TTC549 (cell line): ENCODE measurements at regions not wholly inside any gene's neighbourhood (a gene's known extent, or its start where the extent isn't known, plus 50 kb on each side); places are given as distances from the start of the nearest gene placed in this dataset.

ENCODE experiments used
- FAIRE-seq: peaks from 2 replicates; lab custom pipeline; 2012; peaks lifted over from hg19 to GRCh38; lab: Jason Lieb, UNC

DNA sequence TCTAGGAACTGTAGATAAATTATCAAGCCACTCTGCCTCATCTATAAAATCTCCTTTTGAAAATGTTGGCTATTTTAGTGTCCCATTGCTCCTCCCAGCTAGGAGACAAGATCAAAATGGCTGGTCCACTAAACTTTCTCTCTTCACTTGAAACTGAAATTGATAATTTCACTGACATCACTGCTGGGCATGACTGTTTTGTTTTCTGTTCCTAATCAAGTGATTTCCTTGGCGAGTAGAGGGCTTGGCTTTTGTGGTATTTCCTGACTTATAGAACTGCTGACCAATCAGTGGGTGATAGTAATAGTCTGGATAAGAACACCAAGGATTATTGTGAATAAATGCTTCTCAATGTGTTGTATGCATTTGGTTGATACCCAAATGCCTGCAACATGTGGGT is 2152.9 kb downstream of the ARAP2 start:
- FAIRE-seq: no peak

DNA sequence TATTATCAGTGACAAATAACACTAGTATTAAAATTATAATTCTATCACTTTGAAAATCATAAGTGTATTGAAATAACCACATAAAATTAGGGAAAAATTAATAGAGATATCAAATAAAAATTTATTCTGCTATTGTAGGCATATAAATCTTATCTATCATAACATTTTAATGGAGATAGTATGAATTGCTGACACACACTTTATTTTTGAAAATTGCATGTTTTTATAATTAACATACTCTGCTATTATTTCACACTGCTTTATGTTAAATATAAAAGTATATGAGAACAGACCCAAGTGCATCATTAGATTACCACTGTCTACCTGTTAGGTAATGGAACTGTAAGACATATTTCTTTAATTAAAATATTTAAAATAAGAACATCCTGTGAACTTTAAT is 2150.2 kb downstream of the ARAP2 start:
- no peak for FAIRE-seq

DNA sequence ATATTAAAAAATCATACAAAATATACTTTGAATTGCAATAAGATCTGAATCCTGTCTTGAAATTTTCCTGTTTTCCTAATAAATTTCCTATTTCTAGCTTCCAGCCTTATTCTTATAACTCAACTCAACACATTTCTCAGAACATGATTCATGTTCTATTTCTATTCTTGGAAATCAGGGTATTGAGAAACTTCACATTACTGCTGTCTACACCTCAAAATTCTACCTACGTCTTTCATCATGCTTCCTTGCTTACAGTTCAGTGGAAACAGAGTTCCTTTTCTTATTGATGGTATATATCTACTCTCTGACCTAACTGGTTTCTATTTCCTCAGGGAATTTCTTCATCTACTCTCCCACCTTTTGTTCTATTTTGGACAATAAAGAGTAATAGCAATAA is 2139.0 kb downstream of the ARAP2 start:
- no peak for FAIRE-seq

DNA sequence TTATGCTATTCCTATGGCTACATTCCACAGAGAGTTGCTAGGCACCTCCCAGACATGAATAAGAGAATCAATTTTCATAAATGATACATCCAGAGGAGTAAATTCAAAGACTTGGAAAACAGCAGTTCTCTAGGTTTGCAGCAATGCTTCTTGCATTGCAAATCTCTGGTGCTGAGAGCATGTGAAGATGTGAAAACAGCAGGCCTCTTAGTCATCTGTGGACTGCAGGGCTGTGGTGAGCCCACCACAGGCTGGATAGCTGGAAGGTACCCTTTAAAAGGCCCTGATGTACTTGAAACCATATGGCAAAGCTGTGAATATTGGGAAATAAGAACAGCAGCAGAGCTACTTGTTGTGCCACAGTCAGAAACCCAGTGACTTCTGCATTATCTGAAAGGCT is 2135.9 kb downstream of the ARAP2 start:
- FAIRE-seq: no peak

GRCh38 chr4:34112573-34112972 is 2131.7 kb downstream of the ARAP2 start:
- FAIRE-seq: no peak

DNA sequence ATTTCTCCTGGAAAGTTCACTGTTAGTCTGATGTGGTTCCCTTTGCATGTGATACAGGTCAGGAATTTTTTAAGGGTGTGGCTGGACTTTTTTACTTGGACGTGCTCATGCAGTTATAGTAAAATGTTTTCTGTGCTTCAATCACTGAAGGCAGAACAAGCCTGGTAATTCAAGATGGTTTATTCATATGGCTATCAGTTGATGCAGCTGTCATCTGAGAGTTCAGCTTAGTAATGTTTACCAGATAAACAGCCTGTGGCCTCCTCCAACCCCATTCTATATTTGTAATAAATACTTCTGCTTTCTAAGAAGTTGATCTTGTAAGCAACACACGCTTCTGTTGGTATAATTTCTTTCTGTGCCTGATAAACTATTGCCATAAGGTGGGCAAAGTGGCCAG is 2105.9 kb downstream of the ARAP2 start:
- FAIRE-seq: no peak

GRCh38 chr4:34139346-34139745 is 2105.0 kb downstream of the ARAP2 start:
- no peak for FAIRE-seq

- no peak for FAIRE-seq
These were observed 2095.9 kb downstream of the ARAP2 start for GRCh38 chr4:34148322-34148908.

GRCh38 chr4:34157547-34157946 is 2086.8 kb downstream of the ARAP2 start:
- no peak for FAIRE-seq

DNA sequence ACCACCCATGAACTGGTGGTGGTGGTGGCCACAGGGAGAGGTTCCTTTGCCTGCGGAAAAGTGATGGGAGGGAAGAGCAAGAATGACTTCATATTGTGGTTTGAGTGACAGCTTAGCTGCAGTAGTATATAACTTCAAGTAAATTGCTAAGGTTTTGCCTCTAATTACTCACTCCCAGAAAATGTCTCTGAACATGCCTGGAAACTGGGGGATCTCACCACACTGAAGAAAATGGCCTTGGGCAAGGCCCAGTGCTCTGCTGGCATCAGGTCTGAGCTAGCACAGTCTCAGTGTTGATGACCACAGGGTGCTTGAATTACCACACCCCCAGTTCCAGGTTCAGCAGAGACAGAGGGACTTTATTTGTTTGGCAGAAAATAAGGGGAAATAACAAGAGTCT is 2085.4 kb downstream of the ARAP2 start:
- FAIRE-seq: no peak

- FAIRE-seq: no peak
These were observed 2073.4 kb downstream of the ARAP2 start for GRCh38 chr4:34170946-34171345.

GRCh38 chr4:34176609-34177008 is 2067.7 kb downstream of the ARAP2 start:
- no peak for FAIRE-seq

DNA sequence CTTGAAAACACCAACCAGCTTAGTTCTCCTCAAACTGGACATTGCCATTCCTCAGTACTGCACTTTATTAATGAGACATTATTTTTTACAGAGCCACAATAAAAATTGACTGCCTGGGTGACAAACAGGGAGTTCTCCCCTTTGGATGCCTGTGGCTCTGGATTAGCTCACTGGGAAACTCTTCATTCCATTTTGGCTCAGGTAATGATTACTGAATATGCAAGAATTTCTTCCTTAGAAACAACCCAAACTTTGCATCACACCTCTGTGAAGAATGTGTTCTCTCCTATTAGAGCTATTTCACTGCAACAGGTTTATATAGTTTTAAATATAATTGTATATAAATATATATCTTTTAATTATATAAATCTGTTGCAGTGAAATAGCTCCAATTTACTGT is 2065.8 kb downstream of the ARAP2 start:
- no peak for FAIRE-seq

- no peak for FAIRE-seq
These were observed 2062.9 kb downstream of the ARAP2 start for GRCh38 chr4:34181311-34181841.

GRCh38 chr4:34181891-34182290 is 2062.4 kb downstream of the ARAP2 start:
- FAIRE-seq: no peak

DNA sequence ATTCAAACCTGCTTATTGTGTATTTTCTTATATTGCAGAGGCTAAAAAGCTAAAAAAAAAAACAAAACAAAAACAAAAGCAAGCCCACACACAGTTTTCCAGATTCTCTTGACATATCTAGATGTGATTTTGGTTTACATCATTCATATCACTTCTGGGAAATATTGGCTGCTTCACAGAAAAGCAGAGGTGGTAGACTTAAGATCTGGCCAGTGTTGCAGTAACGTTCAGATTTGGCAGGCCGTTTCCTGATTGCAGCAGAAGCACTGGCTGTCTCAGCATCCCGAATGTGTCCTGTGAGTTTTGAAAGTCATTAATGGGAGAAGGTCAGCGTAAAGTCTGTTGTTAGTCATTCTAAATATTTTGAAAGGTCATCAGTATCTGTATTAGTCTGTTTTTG is 2062.0 kb downstream of the ARAP2 start:
- FAIRE-seq: no peak

DNA sequence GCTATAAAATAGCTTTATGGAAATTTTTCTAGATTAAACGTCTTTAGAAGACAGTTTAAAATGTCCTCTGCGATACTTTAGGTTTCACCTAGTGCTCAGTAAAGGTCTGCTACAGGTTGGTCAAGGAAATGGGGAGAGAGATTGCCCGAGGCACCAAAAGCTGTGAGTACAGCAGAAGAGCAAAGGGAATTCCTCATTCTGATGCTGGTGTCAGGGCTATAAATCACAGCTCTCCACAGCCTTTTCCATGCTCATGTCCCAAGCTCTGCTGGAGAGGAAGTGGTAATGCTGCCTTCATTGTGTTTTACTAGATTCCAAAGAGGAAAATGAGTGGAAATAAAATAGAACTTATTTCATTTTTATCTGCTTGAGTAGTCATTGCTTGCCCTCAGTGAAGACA is 2060.4 kb downstream of the ARAP2 start:
- no peak for FAIRE-seq

DNA sequence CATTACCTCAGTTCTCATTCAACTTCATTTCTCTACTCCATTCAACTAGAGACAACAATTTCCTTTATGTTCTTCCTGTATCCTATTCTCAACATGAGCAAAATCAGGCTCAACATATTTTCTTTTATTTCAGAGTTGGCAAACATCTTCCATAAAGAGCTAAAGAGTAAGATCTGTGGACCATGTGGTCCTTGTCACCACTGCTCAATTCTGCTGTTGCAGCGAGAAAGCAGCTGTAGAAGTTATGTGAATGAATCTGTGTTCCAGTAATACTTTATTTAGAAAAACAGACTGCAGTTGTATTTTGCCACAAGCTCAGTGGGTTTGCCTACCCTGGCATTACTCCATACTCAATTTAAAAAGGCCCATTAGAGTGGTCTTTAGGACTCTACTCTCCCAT is 2057.3 kb downstream of the ARAP2 start:
- FAIRE-seq: no peak

DNA sequence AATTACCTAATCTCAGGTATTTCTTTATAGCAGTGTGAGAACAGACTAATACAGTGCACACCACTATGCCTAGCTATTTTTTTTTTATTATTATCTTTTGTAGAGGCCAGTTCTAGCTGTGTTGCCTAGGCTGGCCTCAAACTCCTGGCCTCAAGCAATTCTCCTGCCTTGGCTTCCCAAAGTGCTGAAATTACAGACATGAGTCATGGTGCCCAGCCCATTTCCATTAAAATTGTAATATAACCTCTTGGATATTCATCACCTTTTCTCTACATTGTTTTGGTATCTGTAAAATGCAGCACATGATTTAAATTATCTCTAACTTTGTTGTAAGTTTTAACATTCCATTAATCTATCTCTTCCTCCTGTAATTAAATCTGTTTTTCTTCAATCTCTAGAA is 2052.9 kb downstream of the ARAP2 start:
- FAIRE-seq: no peak

DNA sequence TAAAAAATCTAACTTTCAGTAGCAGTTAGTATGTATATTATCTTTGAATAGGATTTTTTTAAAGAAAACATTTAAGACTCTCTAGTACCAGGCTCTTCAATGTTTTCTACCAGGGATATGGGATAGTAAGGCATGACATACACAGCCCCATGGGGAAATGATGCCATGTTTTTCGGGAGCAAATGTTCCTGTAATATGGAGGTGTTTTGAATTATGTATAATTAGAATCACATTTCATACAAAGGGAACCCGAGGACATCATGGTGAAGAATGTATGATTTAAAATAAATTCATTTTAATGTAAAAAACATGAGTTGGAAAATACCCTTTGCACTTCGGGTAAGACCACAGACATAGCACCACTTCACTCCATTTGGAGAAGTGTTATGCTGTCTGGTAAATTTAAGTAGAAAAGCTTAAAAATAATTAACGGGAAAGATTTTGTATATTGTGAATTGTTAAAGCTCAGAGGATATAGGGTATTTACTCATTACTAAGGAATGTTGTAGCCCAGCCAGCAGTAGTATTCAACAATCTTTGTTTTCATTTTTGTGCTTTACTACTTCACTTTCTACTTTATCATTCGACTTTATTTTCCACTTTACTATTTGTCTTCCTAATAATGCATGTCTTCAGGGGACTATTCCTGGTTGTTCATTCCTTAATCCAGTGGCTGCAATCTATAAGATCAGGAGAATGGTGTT is 2050.7 kb downstream of the ARAP2 start:
- FAIRE-seq: no peak

DNA sequence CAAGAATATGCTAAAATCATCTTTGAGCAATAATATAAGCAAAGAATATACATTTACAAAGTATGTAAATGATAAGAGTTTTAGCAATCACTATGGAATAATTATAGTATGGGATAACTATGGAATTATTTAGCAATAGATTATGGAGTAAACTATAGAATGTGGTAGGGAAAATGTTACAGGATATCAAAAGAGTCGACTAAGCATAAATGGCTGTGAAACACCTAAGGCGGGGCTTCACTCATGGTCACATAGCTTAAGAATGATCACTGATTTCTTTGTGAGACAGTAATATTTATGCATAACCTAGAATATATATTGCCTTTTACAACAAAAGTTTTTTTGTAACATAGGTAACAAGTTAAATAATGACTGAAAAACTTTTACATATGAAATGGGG is 2049.7 kb downstream of the ARAP2 start:
- FAIRE-seq: no peak

GRCh38 chr4:34196375-34196774 is 2047.9 kb downstream of the ARAP2 start:
- no peak for FAIRE-seq

DNA sequence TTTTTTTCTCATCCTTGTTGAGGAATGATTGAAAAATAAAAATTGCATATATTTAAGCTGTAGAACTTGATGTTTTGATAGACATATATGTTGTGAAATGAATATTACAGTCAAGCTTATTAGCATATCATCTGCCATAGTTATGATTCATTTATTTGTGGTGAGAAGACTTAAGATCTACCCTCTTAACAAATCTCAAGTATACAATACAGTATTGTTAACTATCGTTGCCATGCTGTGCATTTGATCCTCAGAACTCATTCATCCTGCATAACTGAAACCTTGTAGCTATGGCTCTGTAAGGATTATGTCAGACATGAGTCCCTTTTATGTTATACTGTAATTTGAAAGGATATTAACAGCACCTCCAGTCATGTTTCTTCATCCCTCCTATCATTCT is 2045.3 kb downstream of the ARAP2 start:
- FAIRE-seq: no peak

DNA sequence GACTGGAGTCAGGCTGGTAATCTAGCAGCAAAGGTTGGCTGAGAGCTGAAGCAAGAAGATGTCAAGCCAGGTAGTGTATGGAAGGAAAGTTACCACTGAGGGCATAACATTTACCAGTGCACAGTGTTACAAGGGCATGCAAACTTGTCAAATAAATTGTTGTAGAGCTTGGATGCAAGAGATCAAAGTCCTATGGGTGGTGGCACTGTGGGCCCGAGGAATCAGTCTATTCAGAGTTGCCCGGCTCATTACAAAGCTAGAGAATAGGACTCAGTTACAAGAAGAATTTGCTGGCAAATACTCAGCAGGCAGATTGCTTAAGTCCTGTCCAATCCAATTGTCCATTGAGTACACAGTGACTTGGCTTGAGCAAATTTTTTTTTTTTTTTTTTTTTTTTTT is 2043.8 kb downstream of the ARAP2 start:
- no peak for FAIRE-seq
